K562 (cell line): ENCODE measurements at regions not wholly inside any gene's neighbourhood (a gene's known extent, or its start where the extent isn't known, plus 50 kb on each side); places are given as distances from the start of the nearest gene placed in this dataset.

Experiments
- ATAC-seq: fragments of 200-7000 bp; cut with Tn5 transposase; 3 replicates; pipeline ENCODE4 v1.9.1; 2020; ENCODE audit warnings: moderate library complexity
- BruUV-seq: library from RNA; stranded (reverse); fragments of 400-500 nt; replicated peaks from 2 replicates; lab custom pipeline; 2021; lab: Mats Ljungman, UMichigan
- CTCF ChIA-PET: fragments of 300-600 bp; formaldehyde crosslinking; extraction: SDS; loops from one replicate; lab custom pipeline; 2021; ENCODE audit warnings: low intra/inter-chr PET ratio; lab: Yijun Ruan, JAX
- POLR2A ChIA-PET: fragments of 300-600, 350-650 bp; sonication (Branson Sonifier 250); formaldehyde crosslinking; extraction: SDS; loops from one replicate; lab custom pipeline; 2021; ENCODE audit warnings: antibody characterized with exemption, inconsistent platforms; lab: Yijun Ruan, JAX
- DNase-seq, 4 experiments: peaks; one replicate each; pipeline versions ENCODE4 v3.0.0 to v3.0.0-alpha.2; 2011 to 2018; ENCODE audit warnings: low spot score in 3 of 4, mixed read lengths in 3 of 4; ENCODE audit errors: extremely low read depth in 1 of 4
- FAIRE-seq: peaks from 2 replicates; lab custom pipeline; 2011; peaks lifted over from hg19 to GRCh38; lab: Jason Lieb, UNC
- H2AFZ ChIP-seq: 2 replicates; pipeline ENCODE4 v1.6.0; 2011; ENCODE audit warnings: low read depth, low read length, control low read depth, inconsistent platforms
- H3K27ac ChIP-seq: fragments of 200-600 bp; 3 replicates; pipeline ENCODE4 v1.8.0; 2011; ENCODE audit warnings: low read depth, mild to moderate bottlenecking, control low read depth, inconsistent platforms, low read length, moderate library complexity, mixed read lengths; ENCODE audit errors: extremely low read depth
- H3K27me3 ChIP-seq, 2 experiments: fragments of 300-600 bp in 1 of 2; 2 replicates in 1 of 2; 3 replicates in 1 of 2; pipeline versions ENCODE4 v1.6.0 to v1.8.0; 2011; ENCODE audit warnings: inconsistent platforms in 2 of 2, low read length in 2 of 2, mild to moderate bottlenecking in 1 of 2, mixed read lengths in 1 of 2, moderate library complexity in 1 of 2; ENCODE audit not compliant: control insufficient read depth in 2 of 2, insufficient read depth in 2 of 2
- H3K36me3 ChIP-seq: fragments of 300-600 bp; 3 replicates; pipeline ENCODE4 v1.8.0; 2011; ENCODE audit warnings: mild to moderate bottlenecking, low read length, inconsistent platforms; ENCODE audit not compliant: control insufficient read depth, insufficient read depth
- H3K4me1 ChIP-seq, 2 experiments: fragments of 200-600 bp in 1 of 2; replicated peaks in 1 of 2; 2 replicates in 1 of 2; 3 replicates in 1 of 2; pipeline versions ENCODE4 v1.5.1 to v1.8.0; 2011; ENCODE audit warnings: inconsistent platforms in 2 of 2, low read length in 2 of 2, mild to moderate bottlenecking in 1 of 2, mixed read lengths in 1 of 2, moderate library complexity in 1 of 2; ENCODE audit not compliant: control insufficient read depth in 2 of 2, insufficient read depth in 2 of 2
- H3K4me2 ChIP-seq: 2 replicates; pipeline ENCODE4 v1.6.1; 2011; ENCODE audit warnings: low read length, control low read depth, inconsistent platforms, mixed read lengths; ENCODE audit not compliant: insufficient read depth
- H3K4me3 ChIP-seq: fragments of 200-600 bp; sonication (generic), shearing (Covaris generic); 2 replicates; pipeline ENCODE4 v1.5.1; 2016; ENCODE audit warnings: control low read depth, inconsistent platforms
- H3K79me2 ChIP-seq: fragments of 200-600 bp; 3 replicates; pipeline ENCODE4 v1.8.0; 2011; ENCODE audit warnings: low read length, inconsistent platforms; ENCODE audit not compliant: control insufficient read depth, insufficient read depth
- H3K9ac ChIP-seq, 2 experiments: 2 replicates each; pipeline versions ENCODE4 v1.6.0 to v1.6.1; 2011; ENCODE audit warnings: low read depth in 2 of 2, low read length in 2 of 2, control low read depth in 1 of 2, inconsistent platforms in 1 of 2, mild to moderate bottlenecking in 1 of 2, mixed read lengths in 1 of 2; ENCODE audit not compliant: insufficient read depth in 1 of 2
- H3K9me1 ChIP-seq: one replicate; pipeline ENCODE4 v1.6.0; 2011; ENCODE audit warnings: inconsistent platforms, mild to moderate bottlenecking, low read length, moderate library complexity; ENCODE audit not compliant: control insufficient read depth, insufficient read depth
- H3K9me3 ChIP-seq: replicated peaks from 2 replicates; pipeline ENCODE4 v1.5.1; 2011; ENCODE audit warnings: low read depth, low read length, inconsistent platforms; ENCODE audit not compliant: control insufficient read depth, insufficient read depth
- H4K20me1 ChIP-seq: replicated peaks from 2 replicates; pipeline ENCODE4 v1.6.1; 2011; ENCODE audit warnings: low read length, inconsistent platforms, mixed read lengths; ENCODE audit not compliant: control insufficient read depth, insufficient read depth
- CBFA2T3 ChIP-seq: fragments of 450-650 bp; IDR thresholded peaks from 2 replicates; pipeline ENCODE4 v1.6.1; 2017
- CC2D1A ChIP-seq: fragments of 450-650 bp; IDR thresholded peaks from 2 replicates; pipeline ENCODE4 v1.6.1; 2017; ENCODE audit warnings: mild to moderate bottlenecking
- FOXJ3 ChIP-seq: sonication (generic); formaldehyde crosslinking; IDR thresholded peaks from 2 replicates; pipeline ENCODE4 v1.4.0; 2020; ENCODE audit warnings: mild to moderate bottlenecking, missing genetic modification reagents
- GATA2 ChIP-seq: sonication (generic); formaldehyde crosslinking; IDR thresholded peaks from 2 replicates; pipeline ENCODE4 v1.4.0; 2020; ENCODE audit warnings: mild to moderate bottlenecking, missing genetic modification reagents
- HDAC1 ChIP-seq, 2 experiments: fragments of 450-650 bp; IDR thresholded peaks; 2 replicates each; pipeline ENCODE4 v1.6.1; 2016 to 2017; ENCODE audit warnings: inconsistent platforms in 1 of 2, mild to moderate bottlenecking in 1 of 2, moderate library complexity in 1 of 2
- KLF1 ChIP-seq: fragments of 450-650 bp; IDR thresholded peaks from 2 replicates; pipeline ENCODE4 v1.6.1; 2016; ENCODE audit warnings: missing genetic modification characterization, missing compliant biosample characterization
- MEF2D ChIP-seq: conservative IDR thresholded peaks from 2 replicates; pipeline ENCODE4 v1.6.1; 2016; ENCODE audit warnings: low read depth, missing genetic modification characterization, missing compliant biosample characterization
- MTA2 ChIP-seq: fragments of 450-650 bp; IDR thresholded peaks from 2 replicates; pipeline ENCODE4 v1.6.1; 2016; ENCODE audit warnings: low read depth
- NCOR1 ChIP-seq: fragments of 450-650 bp; IDR thresholded peaks from 2 replicates; pipeline ENCODE4 v1.6.1; 2016; ENCODE audit warnings: mild to moderate bottlenecking, moderate library complexity
- PML ChIP-seq: IDR thresholded peaks from 2 replicates; pipeline ENCODE4 v1.6.1; 2012; ENCODE audit warnings: low read length, inconsistent platforms
- RBM17 ChIP-seq: fragments of 200-400 bp; formaldehyde crosslinking; IDR thresholded peaks from 2 replicates; pipeline ENCODE4 v1.6.1; 2017; ENCODE audit warnings: low read depth, mild to moderate bottlenecking, low read length, borderline replicate concordance
- RFX1 ChIP-seq: fragments of 450-650 bp; IDR thresholded peaks from 2 replicates; pipeline ENCODE4 v1.6.1; 2016; ENCODE audit warnings: mild to moderate bottlenecking, moderate library complexity
- SAFB2 ChIP-seq: fragments of 200-400 bp; formaldehyde crosslinking; IDR thresholded peaks from 2 replicates; pipeline ENCODE4 v1.6.1; 2018; ENCODE audit warnings: borderline replicate concordance, low read length, low read depth, moderate library complexity; ENCODE audit not compliant: severe bottlenecking
- SMC3 ChIP-seq: conservative IDR thresholded peaks from 2 replicates; pipeline ENCODE4 v1.6.1; 2011; ENCODE audit warnings: low read depth, low read length, improper control_type of control experiment; ENCODE audit not compliant: insufficient read depth
- TAL1 ChIP-seq: fragments of 450-650 bp; IDR thresholded peaks from 2 replicates; pipeline ENCODE4 v1.6.1; 2016; ENCODE audit warnings: mild to moderate bottlenecking
- TCF3 ChIP-seq: sonication (generic); formaldehyde crosslinking; IDR thresholded peaks from 2 replicates; pipeline ENCODE4 v1.4.0; 2020; ENCODE audit warnings: mild to moderate bottlenecking, missing genetic modification reagents
- TEAD4 ChIP-seq, 2 experiments: sonication (generic) in 1 of 2; formaldehyde crosslinking in 1 of 2; IDR thresholded peaks; 2 replicates each; pipeline versions ENCODE4 v1.6.1 to v1.8.0; 2012 to 2022; ENCODE audit warnings: borderline replicate concordance in 1 of 2, inconsistent platforms in 1 of 2, low read length in 1 of 2, mild to moderate bottlenecking in 1 of 2, missing genetic modification reagents in 1 of 2
- YY1 ChIP-seq, 3 experiments: IDR thresholded peaks; 2 replicates each; pipeline ENCODE4 v1.6.1; 2011; ENCODE audit warnings: low read length in 2 of 3, mild to moderate bottlenecking in 2 of 3, moderate library complexity in 2 of 3, borderline replicate concordance in 1 of 3, control low read depth in 1 of 3, low read depth in 1 of 3; ENCODE audit not compliant: insufficient read depth in 3 of 3, insufficient replicate concordance in 2 of 3, control insufficient read depth in 1 of 3, insufficient read length in 1 of 3; ENCODE audit errors: extremely low read depth in 1 of 3
- ZNF174 ChIP-seq: fragments of 250-450 bp; sonication (Bioruptor Pico); IDR thresholded peaks from 2 replicates; pipeline ENCODE4 v1.4.0; 2020; ENCODE audit warnings: mild to moderate bottlenecking
- ZNF696 ChIP-seq: fragments of 250-450 bp; sonication (Bioruptor Pico); conservative IDR thresholded peaks from 2 replicates; pipeline ENCODE4 v1.4.0; 2020; ENCODE audit warnings: mild to moderate bottlenecking, moderate library complexity
- WGBS: fragments of 100-300 bp; shearing (Covaris generic); methylation state at CpG from one replicate; pipeline ENCODE4 v1.1.6; 2016; ENCODE audit warnings: low coverage, mixed read lengths; ENCODE audit not compliant: insufficient coverage; ENCODE audit errors: missing lambda C conversion rate; 5-methylcytosine and 5-hydroxymethylcytosine counted together
- in situ Hi-C: fragments of 300-500 bp; cut with MboI; formaldehyde crosslinking; loops from 4 replicates; pipeline ENCODE4 v1.15.0; 2018; ENCODE audit warnings: inconsistent platforms, mixed read lengths
- intact Hi-C: fragments of 100-400 bp; cut with micrococcal nuclease; formaldehyde crosslinking; loops from 2 replicates; pipeline ENCODE4 v1.14.2; 2022

DNA sequence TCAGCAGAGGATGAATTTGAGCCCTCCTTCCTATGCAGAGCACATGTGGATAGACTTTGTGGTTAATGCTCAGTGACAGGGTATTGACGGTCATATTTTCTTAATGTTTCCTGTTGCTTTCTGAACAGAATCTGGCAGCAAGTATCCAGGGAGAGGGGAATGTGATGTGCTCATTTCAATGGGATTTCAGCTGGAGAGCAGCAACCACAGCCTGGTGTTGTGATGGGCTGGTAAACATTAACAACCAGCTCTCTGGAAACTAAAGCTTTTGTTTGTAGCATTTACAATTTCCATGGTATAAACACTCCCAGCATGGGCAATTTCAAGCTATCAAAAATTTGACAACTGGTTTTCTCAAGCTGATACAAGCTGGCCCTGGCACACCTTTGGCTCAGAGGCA lies 215.9 kb downstream of the SH2D4B start:
- peaks cover 0 to 21% of the 10 kb centered on the region in 2 experiments; a peak in 3 of 5 replicates for H3K4me1 ChIP-seq
- no peak overlapping the region for H3K27ac ChIP-seq
- no peak overlapping the region for H3K4me2 ChIP-seq
- H3K79me2 ChIP-seq, result no peaks in the 10 kb centered on the region
- no peak overlapping the region for H3K4me3 ChIP-seq
- DNase-seq (no peak), FAIRE-seq (no peak), ATAC-seq (no peak)
- BruUV-seq, result no TSS peak
- H3K9ac ChIP-seq, result no peak overlapping the region
- H4K20me1 ChIP-seq, result no peaks in the 10 kb centered on the region
- H3K27me3 ChIP-seq, result no peaks in the 10 kb centered on the region
- H3K9me3 ChIP-seq, result no peaks in the 10 kb centered on the region
- CTCF ChIA-PET, result no interaction called here
- 92% methylated on average over 1 of the region's 1 CpG for WGBS
- POLR2A ChIA-PET, result no interaction called here
- H2AFZ ChIP-seq, result peak overlapping the region; percentile 65; the same call in 1 of the 2 replicates
- in situ Hi-C loops, result no loop called here
- no peak for TF ChIP-seq KLF1 (tag)
- TF ChIP-seq ZNF696 (CRISPR knock-in tag), result no peak
- no peak for TF ChIP-seq ZNF174
- TF ChIP-seq YY1 (IDR thresholded peaks at IDR 0.05; ENCODE audit: borderline replicate concordance in 1 of 3, control insufficient read depth in 1 of 3, extremely low read depth in 1 of 3, insufficient read depth in 3 of 3, insufficient read length in 1 of 3, insufficient replicate concordance in 2 of 3, low read depth in 1 of 3, low read length in 2 of 3), result no peak
- no peak for TF ChIP-seq SAFB2
- no peaks in the 10 kb centered on the region for H3K36me3 ChIP-seq
- intact Hi-C loops, result no loop called here
- H3K9me1 ChIP-seq, result no peaks in the 10 kb centered on the region

DNA sequence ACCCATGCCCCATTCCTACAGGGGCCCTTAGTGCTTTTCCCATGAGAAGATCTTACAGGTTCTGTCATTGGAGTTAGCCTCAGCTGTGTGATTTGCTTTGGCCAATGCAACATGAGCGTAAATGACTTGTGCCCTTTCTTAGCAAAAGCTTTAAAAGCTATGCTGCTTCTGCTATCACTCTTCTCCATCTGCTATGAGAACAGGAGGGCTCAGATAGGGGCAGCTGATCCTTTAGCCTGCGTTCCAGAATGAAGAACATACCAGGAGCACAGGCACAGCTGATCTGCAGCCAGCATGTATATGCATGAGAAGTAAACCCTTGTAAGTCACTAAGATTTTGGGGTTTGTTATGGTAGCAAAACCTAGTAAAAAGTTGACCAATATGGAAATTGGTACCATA lies 218.2 kb downstream of the SH2D4B start:
- Histone ChIP-seq H3K4me2 (no peak overlapping the region), H2AFZ (no peak overlapping the region), H3K27me3 (no peaks in the 10 kb centered on the region), H4K20me1 (no peaks in the 10 kb centered on the region), H3K4me3 (no peak overlapping the region), H3K36me3 (no peaks in the 10 kb centered on the region), H3K4me1 (peaks cover 0 to 16% of the 10 kb centered on the region in 2 experiments; a peak in 3 of 5 replicates), H3K79me2 (no peaks in the 10 kb centered on the region), H3K27ac (no peak overlapping the region), H3K9ac (no peak overlapping the region), H3K9me1 (no peaks in the 10 kb centered on the region), H3K9me3 (no peaks in the 10 kb centered on the region)
- DNase-seq (peak; percentile 41 to 65 (median 56)), FAIRE-seq (no peak), ATAC-seq (peak; percentile 59)
- ChIA-PET CTCF (no interaction called here), POLR2A (no interaction called here)
- 9% methylated on average over 2 of the region's 2 CpGs for WGBS
- no TSS peak for BruUV-seq
- intact Hi-C loops (no loop called here), in situ Hi-C loops (no loop called here)
- TF ChIP-seq TCF3 (CRISPR knock-in tag) (peak; percentile 42; the same call in 1 of the 2 replicates), PML (peak; percentile 40; the same call in 1 of the 2 replicates), NCOR1 (peak; percentile 48; the same call in 1 of the 2 replicates), RFX1 (no peak), TAL1 (peak; percentile 75), SMC3 (no peak), FOXJ3 (CRISPR knock-in tag) (no peak), TEAD4 (IDR thresholded peaks at IDR 0.05; ENCODE audit: low read length) (peak; percentile 84), TEAD4 (CRISPR knock-in tag; IDR thresholded peaks at IDR 0.05; ENCODE audit: borderline replicate concordance) (no peak), MTA2 (peak; percentile 63), CBFA2T3 (peak; percentile 74), HDAC1 (IDR thresholded peaks at IDR 0.05) (no peak), GATA2 (CRISPR knock-in tag) (0 out of 2 replicates have a peak, but pooled peaks have one; percentile 16), CC2D1A (no peak), MEF2D (tag) (no peak), RBM17 (no peak)
